Ecto neural progenitor cell (in vitro differentiated cells): ENCODE measurements at regions not wholly inside any gene's neighbourhood (a gene's known extent, or its start where the extent isn't known, plus 50 kb on each side); places are given as distances from the start of the nearest gene placed in this dataset.
"Not testable (repeated sequence)": the region's sequence is repeated elsewhere in the genome, so short reads cannot be mapped to it uniquely, and the experiment has no call there.

Source experiments
- DNase-seq: peaks from one replicate; pipeline ENCODE4 v3.0.0-alpha.2; 2018; ENCODE audit warnings: low spot score

DNA sequence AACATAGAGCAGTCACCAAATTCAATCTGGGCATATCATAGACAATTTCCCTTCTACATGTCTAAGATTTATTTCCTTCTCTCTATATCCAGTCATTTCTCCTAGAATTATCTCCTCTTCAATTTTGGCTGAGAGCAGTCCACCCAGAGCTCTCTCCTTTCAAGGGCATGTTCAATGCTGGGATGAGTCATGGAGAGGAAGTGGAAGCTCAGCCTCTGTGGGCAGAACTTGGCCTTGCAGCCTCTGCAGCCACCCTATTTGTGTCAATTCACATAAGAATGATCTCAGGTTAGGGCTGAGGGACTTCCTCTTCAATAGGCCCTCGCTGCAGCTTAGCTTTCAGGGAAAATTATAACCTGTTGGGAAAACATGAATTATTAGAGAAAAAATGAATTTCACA, 560.8 kb downstream of the POM121L12 start:
- no peak for DNase-seq

DNA sequence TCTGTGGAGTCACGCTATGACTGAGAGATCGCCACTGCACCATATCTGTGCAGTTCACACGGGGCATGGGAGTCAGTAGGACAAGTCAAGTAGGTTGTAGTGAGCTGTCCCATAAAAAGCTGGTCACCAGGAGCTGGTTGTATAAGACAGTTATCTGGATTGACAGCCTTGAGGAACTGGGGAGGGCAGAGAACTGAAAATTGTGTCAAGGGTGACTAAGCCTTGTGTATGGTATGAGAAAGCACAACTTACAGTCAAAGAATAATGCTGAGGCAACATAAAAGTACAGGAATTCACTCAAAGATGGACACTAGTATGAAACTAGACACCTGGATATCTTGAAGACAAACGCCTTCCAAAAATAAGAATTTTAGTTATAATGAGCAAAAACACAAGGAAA, 564.9 kb downstream of the POM121L12 start:
- DNase-seq, result no peak

DNA sequence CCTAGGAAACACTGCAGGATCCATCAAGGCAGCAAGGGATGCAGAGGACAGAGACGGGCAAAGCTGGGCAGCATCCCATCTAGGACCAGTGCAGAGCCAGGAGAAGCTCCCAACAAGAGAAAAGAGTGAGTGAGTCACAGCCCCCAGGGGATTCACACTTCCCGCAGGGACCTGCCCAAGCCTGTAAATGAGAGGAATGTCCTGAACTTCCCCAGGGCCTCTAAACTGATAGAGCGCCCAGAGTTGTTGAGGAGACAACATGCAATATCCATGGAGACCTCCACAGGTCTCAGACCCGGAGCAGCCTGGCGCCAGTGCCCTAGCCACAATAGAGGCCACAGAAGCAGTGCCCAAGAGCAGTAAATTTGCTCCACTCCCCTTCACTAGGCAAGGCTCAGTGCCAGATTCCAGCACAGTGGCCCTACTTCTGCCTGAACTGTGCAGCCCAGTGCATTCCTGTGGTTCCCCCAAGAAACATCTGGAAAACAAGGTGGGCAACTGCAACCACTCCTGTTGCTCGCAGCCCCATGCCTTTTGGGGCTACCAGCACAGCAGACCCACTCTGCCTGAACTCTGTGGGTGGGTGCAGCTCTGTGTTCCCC, 567.5 kb downstream of the POM121L12 start:
- DNase-seq, result no peak

DNA sequence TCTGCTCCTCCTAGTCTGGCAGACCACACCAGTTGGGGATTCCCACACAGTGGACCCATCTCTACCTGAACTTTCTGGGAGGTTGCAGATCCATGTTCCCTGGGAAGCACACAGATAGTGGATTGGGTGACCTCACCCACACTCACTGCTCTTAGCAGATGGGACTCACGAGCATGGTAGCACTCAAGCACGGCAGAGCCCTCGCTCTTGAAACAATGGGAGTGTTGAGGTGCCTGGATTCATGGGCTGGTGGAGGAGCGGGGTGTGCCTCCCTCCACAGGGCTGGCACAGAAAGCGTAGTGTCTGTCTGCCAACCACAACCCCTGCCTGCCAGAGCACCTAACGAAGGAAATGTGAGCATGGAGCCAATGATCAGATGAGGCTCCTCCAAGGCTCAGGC, 568.0 kb downstream of the POM121L12 start:
- no peak for DNase-seq

DNA sequence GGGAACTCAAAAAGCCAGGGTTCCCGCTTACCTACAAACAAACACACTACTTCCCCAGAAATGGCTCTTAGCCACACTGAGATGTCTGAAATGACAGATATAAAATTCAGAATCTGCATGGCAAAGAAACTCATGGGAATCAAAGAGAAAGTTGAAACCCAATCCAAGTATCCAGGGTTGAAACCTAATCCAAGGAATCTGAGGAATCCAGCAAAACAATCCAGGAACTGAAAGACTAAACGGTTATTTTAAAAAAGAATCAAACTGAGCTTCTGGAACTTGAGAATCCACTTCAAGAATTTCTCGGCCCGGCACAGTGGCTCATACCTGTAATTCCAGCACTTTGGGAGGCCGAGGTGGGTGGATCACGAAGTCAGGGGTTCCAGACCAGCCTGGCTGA, 568.8 kb downstream of the POM121L12 start:
- no peak for DNase-seq

DNA sequence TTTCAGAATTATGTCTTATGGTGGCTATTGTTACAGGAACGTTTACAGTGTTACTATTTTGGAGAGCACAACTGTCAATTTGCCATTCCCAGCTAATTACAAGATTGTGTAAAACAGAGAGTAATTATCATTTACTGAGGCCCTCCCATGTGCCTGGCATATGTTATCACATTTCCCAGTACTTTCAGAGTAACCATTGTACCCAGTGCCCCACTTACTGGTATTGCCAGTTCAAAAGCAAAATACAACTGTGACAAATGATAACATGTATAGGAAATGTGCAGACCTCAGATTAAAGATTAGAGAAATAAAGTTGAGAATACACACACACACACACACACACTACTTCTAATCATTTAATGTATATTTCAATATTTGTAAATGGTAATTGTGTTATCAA, 572.5 kb downstream of the POM121L12 start:
- DNase-seq, result no peak

DNA sequence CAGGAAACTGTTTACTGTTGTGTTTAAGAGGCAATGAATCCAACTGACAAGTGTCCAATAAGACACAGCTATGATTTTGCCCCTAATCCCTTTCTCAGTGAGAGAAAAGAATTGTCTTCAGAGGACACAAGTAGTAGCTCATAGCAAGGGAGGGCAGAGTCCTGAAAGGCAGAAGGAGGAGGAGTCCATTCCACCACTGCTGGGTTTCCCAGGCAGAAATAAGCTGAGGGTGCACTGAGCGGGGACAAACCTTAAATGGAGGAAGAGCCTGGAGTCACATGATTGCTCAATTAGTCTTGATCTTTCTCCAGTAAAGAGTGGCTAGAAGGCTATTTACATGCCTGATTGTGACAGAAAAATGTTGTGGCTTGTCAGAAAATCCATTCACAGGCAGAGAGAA, 573.8 kb downstream of the POM121L12 start:
- DNase-seq, result no peak

DNA sequence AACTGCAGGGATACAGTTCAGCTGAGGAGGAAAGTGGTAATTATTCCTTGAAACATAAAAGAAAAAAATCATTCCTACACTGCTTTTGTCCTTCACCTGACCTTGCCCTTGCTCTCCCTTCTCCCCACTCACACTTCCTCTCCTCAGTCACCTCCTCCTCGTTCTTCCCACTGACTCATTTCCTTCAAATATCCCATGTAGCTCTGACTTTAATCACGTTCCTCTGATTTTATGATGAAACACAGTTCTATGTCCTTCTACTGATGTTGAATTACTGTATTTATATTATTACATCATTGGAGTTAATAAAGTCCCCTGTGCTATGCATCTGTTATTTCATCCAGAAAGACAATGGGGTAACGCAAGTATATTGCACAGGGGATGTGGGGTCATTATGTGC, 575.6 kb downstream of the POM121L12 start:
- DNase-seq, result no peak

DNA sequence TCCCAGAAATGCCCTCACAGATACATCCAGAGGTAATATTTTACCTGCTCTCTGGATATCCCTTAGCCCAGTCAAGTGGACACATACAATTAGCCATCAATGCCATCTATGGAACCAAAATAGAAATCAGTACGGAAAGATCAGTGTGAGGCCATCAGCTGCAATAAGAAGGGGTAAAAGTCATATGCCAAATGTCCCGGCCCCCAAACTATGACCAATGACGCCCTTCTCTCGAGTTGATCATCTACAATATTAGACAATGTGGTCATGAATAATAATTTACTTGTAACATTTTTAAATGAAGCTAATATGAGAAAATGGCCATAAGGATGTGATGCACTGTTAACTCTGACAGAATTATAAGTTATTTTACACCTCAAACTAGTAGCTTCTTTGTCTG, 588.9 kb downstream of the POM121L12 start:
- no peak for DNase-seq

DNA sequence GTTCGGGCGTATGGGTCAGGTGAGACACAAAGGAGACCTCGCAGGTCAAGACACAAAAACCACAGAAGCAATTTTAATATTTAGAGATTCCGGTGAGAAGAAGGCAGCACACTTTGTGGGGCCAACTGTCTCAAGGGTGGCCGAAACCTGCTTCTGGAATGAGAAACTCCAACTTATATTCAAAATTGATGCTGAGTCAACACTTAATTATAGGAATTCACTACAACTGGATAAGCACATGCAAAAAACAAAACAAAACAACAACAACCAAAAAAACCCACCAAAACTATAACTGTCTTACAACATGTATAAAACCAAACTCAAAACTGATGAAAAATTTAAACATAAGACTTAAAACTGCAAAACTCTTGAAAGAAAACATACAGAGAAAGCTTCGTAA, 593.3 kb downstream of the POM121L12 start:
- DNase-seq, result no peak

DNA sequence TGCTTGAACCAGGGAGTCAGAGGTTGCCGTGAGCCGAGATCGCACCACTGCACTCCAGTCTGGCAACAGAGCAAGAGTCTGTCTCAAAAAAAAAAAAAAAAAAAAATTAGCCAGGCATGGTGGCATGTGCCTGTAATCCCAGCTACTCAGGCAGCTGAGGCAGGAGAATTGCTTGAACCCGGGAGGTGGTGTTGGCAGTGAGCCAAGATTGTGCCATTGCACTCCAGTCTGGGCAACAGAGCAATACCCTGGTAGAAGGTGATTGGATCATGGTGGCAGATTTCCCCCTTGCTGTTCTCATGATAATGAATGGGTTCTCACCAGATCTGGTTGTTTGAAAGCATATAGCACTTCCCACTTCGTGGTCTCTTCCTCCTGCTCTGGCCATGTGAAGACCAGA, 599.8 kb downstream of the POM121L12 start:
- DNase-seq, result not testable (repeated sequence)

DNA sequence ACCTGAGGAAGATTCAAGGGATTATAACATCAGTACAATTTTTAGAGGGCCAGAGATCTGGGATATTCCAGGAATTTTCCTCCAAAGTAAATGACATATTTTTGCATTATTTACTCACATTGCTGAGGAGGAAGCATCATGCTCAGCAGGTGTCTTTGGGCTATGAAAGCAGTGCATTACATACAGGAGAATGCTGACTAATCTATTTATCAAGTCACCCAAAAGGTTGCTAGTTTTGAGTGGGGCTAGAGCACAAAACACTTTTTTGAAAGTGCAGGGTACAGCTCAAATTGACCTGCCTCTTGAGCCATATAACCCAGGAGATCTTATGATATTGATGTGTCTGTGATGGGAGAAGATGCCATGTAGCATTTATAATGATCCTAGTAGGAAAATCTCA, 603.1 kb downstream of the POM121L12 start:
- DNase-seq, result no peak

DNA sequence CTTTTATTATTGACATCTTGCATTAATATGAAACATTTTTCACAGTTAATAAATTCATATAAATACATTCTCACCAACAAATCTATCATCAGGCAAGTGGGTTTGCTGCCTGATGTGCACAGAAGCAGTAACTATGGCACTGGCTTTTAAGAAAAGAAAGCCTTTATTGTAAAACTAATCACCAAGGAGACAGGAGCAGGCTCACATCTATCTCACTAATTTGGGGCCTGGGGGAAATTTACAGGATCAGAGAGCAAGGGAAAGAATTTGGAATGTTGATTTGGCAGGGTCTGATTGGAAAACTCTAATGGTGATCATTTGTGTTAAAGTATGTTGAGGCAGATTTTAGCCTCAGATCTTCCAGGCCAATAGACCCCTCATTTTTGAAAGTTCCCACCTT, 605.7 kb downstream of the POM121L12 start:
- no peak for DNase-seq

DNA sequence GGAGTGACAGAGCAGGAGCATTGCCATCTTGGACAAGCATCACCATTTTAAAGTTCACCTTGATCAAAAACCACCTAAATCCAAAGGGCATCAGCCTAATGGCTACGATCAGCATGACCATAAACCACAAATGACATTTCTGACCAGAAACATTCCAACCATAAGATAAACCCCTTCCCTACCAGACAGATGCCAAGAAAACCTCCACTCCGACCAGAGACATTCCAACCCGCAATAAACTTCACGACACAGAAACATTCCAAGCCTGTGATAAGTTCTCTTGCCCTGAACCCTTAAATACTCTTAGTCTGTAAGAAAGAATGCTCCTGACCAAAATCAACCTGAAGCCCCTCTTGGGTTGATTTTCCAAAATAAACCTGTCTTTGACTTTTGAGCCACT, 606.9 kb downstream of the POM121L12 start:
- no peak for DNase-seq

DNA sequence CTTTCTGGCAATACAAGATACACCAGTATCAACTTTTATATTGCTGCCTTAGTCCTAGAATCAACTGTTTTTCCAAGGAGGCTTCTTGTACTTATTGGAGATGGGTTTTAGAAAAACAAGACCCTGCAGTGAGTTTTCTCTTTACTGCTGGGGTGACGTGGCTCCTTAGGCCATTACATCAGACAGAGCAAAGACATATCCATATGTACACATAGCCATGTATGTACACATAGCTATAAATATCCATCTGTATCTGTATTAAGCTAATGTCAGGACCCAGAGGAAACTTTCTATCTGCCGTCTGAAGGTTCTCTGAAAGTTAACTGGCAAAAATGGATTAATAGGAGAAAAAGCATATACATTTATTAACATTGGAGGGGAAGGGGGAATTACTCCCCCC, 607.4 kb downstream of the POM121L12 start:
- no peak for DNase-seq

DNA sequence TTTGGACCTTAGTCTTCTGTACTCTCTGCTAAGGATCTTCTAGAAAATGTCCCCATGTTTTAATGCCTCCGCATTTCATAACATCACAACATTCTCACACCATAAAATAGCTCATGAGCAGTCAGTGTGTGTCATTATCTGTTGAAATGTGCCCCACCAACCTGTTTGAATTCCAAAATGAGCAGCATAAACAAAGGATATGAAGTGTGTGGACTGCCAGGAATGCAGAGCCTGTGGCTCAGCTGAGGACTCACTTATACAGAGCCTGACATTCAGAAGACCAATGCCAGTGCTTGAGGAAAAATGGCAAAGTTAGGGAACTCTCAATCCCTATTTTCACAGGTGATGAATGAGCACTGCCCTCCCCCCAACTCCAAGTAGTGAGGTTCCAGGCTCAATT, 621.4 kb downstream of the POM121L12 start:
- no peak for DNase-seq

DNA sequence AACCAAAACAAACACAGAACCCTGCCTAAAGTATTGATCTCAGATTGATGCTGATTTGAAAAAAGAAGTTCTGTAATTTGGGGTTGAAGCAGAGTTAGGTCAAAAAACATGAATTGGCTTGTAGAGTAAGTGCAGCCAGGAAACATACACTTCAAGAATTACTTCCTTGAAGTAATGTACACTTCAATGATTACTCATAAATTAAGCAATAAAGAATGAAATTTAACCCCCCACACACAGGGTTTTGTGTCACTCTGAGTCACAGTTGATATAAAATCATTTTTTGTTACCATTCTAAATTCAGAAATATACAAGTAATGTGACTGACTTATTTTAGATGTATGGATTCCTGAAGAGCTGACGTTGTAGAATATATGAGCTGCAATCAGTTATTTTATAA, 622.2 kb downstream of the POM121L12 start:
- DNase-seq, result no peak

DNA sequence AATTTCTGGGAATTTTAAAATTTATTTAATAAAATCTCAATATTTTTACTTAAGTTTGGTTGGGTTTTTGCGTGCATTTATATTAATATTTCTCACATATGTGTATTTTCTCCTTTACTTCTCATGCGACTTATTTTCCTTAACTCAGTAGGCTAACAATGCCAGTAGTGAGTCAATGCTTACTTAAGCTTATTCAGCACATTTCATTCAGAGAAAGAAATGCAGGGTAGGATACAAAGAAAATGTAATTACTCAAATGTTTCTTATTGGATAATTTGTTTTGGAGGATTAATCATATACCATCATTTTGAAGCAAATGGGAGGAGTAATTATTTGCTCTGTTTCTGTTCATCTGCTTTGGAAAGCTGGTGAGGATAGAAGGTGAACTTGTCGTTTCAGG, 623.5 kb downstream of the POM121L12 start:
- no peak for DNase-seq

DNA sequence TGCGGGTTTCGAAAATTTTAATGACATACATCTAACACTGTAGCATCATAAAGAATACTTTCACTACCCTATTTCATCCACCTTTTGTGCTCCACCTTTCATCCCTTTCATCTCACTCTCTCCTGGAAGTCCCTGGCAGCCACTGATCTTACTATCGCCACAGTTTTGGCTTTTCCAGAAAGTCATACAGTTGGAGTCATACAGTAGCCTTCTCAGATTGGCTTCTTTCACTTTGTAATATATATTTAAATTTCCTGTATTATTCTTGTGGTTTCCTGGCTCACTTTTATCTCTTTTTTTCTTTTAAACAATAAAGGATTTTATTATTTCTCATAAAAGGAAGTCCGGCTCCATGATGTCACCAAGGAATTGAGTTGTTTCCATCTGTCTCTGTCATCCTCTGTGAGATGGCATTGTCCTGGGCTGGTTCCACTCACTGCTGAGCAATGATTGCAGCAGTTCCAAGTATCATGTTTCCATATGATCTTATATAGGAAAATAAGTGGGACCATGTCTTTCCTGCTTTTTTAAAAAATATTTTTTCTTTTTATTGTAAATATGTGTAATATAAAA, 626.3 kb downstream of the POM121L12 start:
- no peak for DNase-seq

DNA sequence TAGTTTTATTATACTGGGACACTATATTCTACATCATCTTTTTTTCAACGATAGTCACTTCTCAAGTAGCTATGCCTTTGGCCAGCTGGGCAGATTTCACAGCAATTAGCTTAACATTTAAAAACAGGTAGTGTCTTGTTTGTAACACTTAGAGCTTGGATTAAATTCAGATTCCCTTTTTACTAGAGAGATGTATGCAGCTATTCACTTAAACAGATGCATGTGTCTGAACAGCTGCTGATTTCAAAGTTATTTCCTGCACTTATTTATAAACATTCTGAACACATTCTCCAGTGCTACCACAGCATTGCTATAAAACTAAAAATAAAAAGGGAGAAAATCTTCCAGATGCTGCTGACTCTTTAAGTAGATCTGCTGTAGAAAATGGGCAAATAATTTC, 637.2 kb downstream of the POM121L12 start:
- no peak for DNase-seq

DNA sequence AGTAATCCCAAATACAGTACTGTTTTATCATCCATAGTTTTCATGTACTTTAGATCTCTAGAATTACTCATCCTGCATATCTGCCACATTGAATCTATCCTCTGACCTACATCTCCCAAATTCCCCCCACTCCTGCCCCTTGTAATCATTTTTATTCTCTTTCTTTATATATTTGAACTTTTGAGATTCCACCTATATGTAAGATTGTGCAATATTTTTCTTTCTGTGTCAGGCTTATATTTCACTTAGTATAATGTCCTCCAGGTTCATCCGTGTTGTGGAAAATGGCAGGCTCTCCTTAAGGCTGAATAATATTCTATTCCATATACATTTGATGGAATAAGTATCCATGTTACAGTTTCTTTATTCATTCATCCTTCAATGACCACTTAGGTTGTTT, 640.4 kb downstream of the POM121L12 start:
- no peak for DNase-seq

DNA sequence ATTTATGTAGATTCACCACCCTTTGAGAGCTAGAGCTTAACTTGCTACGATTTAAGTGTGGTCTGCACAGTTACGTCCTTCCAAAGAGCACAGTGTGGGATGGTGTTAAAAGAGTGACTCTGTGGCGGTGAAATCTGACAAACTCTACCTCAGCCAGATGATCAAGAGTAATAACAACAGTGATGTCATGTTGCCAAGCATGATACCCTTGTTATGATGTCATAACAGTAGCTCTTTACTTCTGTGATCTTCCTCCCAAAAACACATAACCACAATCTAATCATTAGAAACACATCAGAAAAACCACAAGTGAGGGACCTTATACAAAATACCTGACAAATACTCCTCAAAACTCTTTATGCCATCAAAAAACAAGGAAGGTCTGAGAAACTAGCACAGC, 649.3 kb downstream of the POM121L12 start:
- DNase-seq, result no peak

DNA sequence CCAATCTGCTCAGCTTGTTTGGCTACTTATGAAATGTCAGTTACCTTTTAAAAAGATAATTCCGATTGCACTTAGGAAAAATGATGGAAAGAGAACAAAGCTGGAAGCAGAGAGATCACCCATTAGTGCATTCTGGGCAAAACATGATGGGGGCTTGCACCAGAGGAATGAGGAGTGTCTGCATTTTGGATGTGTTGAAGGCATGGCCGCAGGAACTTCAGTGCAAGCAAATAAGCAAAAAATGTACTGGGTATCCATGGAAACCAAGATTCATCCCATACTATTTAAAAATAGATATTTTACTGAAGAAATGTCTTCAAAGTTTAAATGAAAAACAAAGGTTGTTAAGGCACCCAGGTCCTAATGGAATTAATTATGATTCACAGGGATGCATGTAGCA, 655.0 kb downstream of the POM121L12 start:
- DNase-seq, result no peak

DNA sequence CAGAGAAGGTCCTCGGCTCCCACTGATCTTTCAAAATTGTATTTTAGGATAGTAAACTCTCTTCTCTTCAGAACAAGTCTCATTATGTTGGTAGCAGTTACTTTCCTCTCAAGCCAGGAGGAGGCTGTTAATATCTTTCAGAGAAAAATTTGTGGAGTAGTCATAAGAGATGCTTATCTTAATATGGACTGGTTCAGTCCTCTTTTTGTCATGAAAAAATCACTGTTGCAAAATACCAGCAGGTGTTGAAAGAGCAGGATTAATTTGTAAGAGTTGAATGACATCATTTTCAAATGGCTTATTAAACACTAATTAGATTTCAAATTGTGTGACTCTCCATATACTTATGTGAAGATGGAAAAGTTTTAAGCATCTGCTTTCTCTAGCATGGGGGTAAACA, 662.5 kb downstream of the POM121L12 start:
- no peak for DNase-seq
